ENCODE measurements at regions not wholly inside any gene's neighbourhood (a gene's known extent, or its start where the extent isn't known, plus 50 kb on each side); places are given as distances from the start of the nearest gene placed in this dataset.
"Not testable (repeated sequence)": the region's sequence is repeated elsewhere in the genome, so short reads cannot be mapped to it uniquely, and the experiment has no call there.

DNA sequence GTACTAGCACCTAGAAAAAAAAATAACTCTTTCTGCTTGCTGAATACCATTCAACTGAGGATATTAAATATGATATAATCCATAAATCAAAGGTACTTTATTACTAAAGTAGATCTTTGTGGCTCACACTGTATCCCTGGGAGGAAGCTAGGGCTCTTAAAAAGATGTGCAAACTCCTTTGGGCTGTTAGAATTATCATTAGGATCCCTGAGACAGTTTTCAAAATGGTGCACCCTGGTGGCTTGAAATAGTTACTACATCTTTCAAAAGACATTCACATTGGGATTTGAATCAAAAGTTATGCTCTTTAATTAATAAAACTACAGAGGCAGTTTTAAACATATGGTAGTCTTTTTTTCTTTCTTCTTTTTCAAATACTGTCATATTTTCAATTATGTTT, 228.5 kb upstream of the G2E3 start:
- no peak for DNase-seq

DNA sequence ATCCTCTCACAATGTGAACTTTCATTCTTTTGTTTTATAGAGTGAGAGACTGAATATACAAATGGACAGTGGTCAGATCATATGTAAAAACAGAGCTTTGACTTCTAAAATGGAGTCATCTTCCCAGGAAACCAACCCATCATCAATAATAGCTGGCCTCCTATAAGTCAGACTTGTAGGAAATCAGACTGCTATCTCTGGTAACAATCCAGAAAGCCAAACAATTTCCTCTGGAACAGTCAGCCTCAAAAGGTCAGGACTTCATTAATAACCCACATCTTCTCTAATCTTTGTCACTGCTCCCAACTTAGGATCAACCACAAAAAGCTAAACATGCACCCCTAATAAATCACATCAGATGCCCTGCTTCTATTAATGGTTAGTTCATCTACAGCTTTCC, 227.9 kb upstream of the G2E3 start:
- DNase-seq: no peak

- DNase-seq: no peak
Observed at GRCh38 chr14:30332374-30332773, 226.6 kb upstream of the G2E3 start.

DNA sequence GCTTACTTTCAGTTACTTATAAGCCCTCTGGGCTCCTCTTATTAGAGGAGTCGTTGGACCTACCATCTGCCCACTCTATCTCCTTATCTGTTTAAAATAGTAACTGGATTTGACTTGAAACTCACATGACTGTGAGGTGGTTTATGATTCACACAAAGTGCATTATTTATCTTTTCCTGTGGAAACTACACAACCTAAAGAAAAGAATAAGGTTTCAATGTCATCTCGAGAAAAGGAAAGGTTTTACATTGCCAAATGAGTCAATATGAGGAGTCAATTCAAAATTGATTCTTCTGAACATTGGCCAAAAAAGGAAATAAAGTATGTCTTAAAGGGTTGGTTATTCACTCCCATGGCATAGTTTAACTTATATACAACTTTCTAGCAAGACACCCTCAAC, 225.0 kb upstream of the G2E3 start:
- DNase-seq: no peak

GRCh38 chr14:30337456-30337855, 221.5 kb upstream of the G2E3 start:
- no peak for DNase-seq

DNA sequence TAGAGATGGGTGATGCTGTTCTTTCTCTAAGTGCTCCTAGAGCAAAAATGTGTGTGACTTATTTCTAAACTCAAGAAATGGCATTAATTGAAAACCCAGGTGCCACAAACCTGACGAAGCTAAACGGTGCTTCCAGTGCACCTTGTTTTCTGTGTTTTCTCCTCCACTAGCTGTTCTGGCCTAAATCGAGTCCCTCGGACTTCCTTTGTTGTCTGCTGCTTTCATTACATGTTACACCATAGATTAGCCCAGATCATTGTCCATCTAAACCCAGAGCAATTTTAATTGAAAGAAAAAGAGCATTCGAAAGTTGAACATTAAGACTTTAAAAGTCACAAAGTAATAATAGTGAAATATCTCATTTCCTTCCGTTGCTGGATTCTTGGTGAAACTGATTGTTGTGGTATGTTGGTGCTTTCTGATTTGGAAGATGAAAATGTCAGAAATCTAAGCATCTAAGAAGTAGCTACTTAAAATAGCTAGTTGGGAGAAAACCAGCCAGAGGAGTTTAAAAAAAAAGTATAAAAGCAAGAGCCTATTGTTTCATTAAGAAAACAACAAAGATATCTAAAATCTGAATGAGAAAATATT, 219.6 kb upstream of the G2E3 start:
- no peak for DNase-seq

DNA sequence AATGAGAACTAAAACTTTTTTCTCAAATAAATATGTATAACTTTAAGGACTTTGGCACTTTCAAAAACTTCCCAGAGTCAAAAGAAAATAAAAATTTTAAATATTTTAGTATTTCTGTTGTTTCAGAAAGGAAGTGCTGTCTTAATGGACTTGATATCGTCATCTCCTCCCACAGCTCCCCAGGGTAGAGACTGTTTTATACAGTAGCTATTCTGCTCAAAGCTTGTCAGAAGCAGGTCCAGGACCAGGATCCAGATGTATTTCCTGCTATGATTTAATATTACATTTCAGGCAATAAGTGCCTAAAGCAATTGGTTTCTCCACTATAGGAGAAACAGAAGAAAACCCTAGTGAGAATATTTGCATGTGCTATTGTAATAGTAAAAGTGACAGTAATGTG, 218.5 kb upstream of the G2E3 start:
- no peak for DNase-seq

DNA sequence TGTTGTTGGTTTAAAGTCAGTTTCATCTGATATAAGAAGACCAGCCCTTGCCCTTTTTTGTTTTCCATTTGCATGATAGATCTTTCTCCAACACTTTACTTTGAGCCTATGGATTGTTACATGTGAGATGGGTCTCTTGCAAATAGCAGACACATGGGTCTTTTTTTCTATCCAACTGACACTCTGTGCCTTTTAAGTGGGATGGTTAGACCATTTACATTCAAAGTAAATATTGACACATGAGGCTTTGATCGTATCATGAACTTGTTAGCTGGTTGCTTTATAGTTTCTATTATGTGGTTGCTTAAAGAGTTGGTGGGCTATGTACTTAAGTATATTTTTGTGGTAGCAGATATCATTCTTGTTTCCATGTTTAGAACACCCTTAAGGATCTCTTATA, 213.4 kb upstream of the G2E3 start:
- DNase-seq: no peak

- no peak for DNase-seq
Observed at GRCh38 chr14:30348445-30348844, 210.5 kb upstream of the G2E3 start.

DNA sequence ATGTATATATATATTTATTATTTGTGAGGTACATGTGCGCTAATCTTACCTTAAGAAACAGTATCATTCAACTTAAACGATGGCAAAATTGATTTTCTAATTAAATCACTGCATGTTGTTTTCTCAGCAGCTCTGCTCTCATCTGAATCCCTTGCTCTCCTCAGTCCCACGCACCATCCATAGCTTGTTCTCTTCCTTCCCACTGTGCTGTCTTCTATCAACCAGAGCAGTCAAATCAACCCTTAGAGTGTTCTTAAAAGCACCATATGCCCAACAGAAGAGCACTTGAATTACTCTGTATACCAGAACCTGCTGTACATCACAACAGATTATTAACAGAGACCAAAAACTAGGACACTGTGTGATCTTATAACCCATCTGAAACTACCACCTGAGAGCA, 209.4 kb upstream of the G2E3 start:
- DNase-seq: no peak

GRCh38 chr14:30354439-30354838, 204.5 kb upstream of the G2E3 start:
- DNase-seq: no peak

- DNase-seq: no peak
Observed at GRCh38 chr14:30355431-30355913, 203.5 kb upstream of the G2E3 start.

DNA sequence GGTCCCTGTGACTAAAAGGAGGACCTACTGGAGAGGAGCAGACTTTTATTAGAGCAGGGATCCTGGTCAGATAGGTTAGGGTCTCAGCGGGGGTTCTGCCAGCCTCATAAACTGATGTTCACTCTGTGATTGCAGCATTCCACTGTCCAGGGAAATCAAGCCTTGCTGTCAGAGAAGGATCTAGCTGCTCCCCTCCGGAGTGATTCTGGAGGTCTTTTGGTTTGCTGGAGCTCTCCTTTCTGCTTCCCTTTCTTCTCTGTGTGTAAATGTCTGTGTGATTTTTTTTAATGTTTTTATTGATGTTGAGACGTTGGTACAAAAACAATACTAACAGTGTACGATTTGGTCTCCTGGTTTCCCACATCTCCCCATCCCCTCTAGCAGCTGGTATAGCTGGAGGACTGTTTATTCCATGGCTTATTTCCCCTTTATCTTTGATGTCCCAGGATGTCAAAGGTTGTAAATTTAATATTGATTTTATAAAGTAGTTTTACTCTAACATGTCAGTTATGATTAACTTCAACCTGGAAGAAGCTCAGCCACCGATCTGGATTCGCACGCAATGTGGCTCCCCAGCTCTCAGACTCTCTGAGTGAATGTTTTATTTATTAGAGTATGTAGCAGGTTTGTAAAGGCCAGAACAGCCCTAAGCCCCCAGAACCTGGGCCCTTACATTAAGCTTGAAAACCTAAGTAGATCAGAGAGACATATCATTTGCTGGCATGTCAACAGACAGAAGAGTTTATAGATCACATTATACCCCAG, 202.3 kb upstream of the G2E3 start:
- no peak for DNase-seq

GRCh38 chr14:30357791-30358190, 201.2 kb upstream of the G2E3 start:
- DNase-seq: no peak

DNA sequence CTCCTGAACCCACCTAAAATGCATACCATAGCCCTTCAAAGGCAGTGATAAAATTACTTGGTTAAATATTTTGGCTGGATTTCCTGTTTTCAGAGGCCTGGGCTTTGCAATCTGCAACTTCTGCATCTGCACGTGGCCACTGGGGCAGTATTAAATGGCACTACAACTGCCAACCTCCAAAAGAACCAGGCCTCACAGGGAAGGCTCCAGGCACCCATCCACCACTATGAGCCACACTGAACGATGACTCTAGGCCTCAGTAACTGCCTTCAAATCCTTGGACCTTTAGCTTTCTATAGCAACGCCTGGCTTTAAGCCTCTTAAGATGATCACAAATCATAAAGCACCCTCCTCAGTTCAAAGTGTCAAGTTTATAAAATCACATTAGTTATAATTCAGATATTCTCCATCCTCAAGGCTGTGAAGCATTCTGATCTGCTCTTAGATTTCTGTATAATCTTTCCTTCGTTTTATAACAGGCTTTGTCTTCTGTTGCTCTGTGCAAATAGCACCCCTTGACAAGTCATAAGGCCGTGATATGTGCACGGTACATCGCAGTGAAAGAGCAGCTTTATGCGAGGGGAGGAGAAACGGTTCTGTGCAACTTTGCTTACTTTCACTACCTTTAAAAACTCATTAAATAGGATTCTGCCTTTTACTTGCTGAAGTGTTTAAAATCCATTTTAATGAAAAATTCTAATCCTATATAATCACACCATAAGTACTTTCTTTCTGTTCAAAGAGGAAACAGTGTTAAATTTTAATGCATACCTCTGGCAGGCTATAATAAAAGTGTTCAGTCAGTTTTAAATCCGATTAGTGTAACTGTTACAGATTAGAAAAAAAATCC, 196.4 kb upstream of the G2E3 start:
- DNase-seq: no peak

DNA sequence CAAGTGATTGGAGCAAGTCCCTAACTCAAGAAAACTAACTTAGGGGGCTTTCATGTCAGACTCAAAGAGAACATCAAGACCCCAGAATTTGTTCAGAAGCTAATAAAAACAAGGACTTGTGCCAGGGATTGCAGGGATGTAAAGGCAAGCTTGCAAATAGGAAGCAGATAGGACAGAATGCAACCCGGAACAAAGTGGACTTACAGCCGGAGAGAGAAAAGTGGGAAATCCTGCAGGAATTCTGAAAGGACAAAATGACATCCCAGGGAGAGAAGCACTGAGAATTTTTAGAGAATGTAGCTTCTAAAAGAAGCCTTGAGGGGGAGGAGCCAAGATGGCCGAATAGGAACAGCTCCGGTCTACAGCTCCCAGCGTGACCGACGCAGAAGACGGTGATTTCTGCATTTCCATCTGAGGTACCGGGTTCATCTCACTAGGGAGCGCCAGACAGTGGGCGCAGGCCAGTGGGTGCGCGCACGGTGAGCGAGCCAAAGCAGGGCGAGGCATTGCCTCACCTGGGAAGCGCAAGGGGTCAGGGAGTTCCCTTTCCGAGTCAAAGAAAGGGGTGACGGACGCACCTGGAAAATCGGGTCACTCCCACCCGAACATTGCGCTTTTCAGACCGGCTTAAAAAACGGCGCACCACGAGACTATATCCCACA, 195.6 kb upstream of the G2E3 start:
- DNase-seq: not testable (repeated sequence)

- no peak for DNase-seq
Observed at GRCh38 chr14:30369502-30370180, 189.3 kb upstream of the G2E3 start.

- DNase-seq: no peak
Observed at GRCh38 chr14:30373053-30373452, 185.9 kb upstream of the G2E3 start.

GRCh38 chr14:30373526-30373925, 185.4 kb upstream of the G2E3 start:
- DNase-seq: no peak

GRCh38 chr14:30375296-30375892, 183.6 kb upstream of the G2E3 start:
- peak; percentile 49 for DNase-seq

- no peak for DNase-seq
Observed at GRCh38 chr14:30381861-30382480, 177.0 kb upstream of the G2E3 start.

GRCh38 chr14:30385925-30386324, 173.0 kb upstream of the G2E3 start:
- DNase-seq: no peak

Measured in NCI-H1092 treated with DMSO at 0.1 percent for 48 hours (cell line).